Pulmonary artery endothelial cell (primary cell): ENCODE measurements at regions not wholly inside any gene's neighbourhood (a gene's known extent, or its start where the extent isn't known, plus 50 kb on each side); places are given as distances from the start of the nearest gene placed in this dataset.
"Not testable (repeated sequence)": the region's sequence is repeated elsewhere in the genome, so short reads cannot be mapped to it uniquely, and the experiment has no call there.

Experiments used
- DNase-seq: peaks from one replicate; pipeline ENCODE4 v3.0.0-alpha.2; 2011; ENCODE audit warnings: low read depth, low spot score

DNA sequence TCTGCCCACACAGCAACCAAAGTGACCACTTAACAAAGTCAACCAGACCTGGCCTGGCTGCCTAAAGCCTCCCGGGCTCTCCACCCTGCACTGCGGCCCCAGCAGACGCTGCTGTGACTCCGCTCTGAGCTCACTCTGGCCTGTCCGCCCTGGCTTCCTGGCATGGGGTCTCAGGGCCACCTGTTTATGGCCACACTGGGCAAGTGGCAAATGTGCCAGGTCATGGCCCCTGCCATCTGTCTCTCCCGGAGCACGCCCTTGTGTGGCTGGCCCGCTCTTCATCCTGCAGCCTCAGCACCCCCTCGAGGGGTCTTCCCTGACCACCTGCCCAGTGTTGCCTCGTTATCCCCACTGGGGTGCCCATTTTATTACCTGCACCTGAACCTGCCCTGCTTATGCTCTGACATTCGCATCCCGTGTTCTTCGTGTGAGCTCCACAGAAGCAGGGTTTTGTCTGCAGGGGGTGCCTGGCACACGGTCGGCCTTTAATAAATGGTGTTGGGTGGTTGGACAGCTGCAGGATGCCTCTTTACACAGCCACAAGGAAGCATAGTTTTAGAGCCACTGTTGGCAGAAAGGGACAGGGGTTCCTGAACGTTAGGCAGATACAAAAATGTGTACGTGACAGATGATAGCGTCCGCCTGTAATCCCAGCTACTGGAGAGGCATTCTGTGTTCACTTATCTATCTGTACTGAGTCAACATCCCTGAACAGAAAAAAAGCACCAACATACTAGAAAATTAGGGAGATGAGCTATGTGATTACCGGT, 785.6 kb downstream of the TBC1D22A start:
- no peak for DNase-seq

DNA sequence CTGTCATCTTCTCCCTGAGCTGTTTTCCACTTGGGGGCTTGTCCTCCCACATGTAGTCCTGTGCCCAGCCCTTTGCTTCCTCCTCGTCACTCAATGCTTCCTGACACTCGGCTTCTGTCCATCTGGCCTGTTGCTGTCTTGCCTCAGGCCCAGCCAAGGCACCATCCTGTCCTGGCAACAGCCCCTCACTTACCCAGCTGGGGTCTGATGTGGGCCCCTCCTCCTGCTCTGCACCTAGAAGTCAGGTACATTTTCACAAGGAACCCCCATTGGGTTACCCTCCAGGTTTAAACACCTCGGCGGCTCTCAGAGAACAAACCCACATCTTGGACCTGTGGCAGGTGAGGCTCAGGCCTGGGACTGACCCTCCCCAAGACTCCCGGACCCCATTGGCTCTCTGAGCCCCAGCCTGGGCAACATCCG, 784.8 kb downstream of the TBC1D22A start:
- no peak for DNase-seq

DNA sequence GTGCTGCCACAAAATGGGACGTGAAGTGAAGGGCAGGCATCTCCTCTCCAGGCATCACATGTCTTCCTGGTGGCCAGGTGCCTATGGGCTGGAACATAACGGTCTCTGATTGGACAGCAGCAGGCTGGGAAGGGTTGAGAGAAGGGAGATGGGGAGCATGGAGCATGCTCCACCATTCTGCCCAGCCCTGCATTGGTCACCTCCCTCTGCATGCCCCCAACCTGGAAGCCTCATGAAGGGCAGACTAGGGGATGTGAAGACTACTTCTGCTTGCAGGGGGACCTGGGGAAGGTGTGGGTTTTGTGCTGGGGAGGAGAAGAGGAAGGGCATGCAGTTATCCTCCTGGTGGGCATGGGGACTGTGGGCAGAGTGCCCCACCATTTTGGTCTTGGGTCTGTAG, 782.2 kb downstream of the TBC1D22A start:
- DNase-seq, result no peak

DNA sequence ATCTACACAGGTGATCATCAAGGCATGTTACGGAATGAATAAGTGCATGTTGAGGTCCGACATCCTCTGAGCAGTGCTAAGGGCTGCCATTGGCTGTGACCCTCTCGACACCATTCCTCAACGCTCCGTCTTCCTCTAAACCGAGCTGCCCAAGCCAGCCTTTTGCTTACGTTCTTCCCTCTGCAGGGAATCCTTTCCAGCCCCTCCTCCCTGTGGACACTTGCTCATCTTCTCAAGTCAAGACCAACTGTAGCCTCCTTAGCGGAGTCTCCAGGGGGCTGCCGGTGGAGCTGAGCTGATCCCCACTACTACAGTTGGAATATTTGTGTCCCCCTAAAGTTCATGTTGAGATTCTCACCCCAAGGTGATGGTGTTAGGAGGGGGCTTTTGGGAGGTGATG, 781.0 kb downstream of the TBC1D22A start:
- DNase-seq, result no peak

DNA sequence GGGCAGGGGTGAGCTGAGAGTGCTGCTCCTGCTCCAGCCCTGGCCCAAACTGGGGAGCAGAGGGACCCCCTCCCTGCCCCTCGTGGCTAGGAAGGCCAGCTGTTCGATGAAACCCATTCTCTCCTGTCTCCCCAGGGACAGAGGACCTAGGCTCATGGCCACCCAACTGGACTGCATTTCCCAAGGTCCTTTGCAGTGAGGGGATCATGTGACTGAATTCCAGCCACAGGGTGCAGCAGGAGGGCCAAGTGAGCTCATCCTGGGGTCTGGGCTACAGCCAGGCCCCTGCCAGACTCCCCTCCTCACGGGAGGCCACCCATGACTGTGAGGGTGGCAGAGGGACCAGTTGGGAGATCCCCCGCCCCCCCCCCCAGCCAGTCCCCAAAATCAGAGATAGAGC, 777.6 kb downstream of the TBC1D22A start:
- DNase-seq, result no peak

DNA sequence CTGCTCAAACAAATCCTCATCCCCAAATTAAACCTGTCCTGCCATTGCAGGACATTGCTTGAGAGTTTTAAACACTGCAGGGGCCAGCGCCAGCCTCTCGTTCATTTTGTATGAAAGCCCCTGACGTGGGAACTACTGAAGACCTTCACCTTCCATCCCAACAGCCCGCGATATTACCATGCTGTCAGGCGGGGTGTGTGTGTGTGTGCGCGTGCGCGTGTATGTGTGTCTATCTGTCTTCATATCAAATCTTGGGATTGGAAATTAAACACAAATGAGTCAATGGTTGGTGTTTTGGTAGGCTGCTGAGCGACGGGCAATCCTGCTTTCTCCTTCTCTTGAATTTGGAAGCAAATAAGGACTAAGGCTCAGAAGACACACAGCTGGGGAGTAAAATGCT, 776.9 kb downstream of the TBC1D22A start:
- no peak for DNase-seq

DNA sequence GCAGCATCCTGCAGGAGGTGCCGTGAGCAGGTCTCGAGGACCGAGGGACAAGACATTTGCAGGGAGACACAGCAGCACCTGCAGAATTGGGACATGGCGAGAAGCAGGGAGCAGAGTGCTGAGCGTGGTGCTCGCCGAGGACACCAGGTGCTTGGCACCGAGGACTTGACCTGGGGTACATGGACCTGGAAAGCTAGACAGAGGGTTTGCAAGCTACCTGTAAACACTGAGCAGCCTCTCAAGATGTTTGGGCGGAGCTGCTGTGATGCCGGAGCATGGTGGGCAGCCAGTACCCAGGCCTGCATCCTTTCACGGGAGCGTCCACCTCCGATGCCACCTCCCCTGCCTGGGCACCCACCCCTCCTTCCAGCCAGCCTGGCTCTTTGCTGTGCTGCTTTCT, 773.2 kb downstream of the TBC1D22A start:
- no peak for DNase-seq

DNA sequence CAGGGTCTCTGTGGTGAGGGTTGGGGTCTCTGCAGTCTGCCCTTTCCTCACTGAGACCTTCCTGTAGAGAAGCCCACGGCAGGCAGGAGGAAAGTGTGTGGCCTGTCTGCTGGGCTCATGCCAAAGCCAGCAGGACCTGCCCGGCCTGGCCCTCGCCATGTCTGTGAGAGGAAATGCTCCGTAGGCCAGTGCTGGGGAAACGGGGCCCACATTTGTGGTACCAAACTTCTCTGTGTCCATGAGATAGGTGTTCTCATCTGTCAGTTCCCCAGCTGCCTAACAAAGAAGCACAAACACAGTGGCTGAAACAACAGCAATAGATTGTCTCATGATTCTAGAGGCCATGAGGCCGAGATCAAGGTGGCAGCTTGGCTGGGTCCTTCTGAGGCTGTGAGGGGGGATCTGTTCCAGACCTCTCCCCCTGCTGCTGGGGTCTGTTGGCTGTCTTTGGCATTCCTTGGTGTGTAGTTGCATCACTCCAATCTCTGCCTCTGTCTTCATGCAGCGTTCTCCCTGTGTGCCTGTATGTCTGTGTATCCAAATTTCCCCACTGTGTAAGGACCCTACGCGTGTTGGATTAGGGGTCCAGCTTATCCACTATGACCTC, 772.5 kb downstream of the TBC1D22A start:
- DNase-seq, result no peak

DNA sequence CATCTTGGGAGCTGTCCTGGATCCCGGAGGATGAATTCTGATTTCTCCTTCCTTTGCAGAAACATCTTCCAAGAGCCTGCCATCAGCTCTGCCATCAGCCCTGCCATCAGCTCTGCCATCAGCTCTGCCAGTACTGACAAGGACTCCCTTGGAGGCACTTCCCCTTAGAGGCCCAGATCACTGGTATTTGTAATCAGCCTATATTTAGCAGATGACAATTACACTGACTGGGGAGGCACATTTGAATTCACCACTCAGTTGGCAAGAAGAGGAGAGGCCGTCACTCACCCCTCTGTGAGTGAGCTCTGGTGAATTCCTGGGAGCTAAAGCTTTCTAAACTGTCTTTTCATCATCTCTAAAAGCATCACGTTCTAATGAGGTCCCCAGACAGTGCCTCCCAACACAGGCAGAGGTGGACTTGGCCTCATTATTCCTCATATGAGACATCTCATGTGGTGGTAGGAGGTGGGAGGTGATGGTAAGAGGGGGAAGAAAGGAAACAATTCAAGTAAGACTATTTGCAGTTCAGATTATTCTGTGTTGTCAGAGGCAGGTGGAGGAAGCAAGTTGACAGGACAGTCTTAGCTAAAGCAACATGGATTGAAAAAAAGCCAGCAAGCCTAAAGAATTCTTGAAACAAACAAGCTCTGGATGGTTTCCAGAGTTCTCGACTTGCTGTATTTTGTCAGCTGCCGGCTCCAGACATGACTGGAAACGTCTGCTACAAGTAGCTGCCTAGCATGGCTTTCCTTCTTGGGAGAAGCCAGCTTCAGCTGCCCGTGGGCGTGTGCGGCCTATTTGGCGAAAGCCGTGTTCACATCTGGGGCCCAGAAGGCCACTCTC, 771.7 kb downstream of the TBC1D22A start:
- no peak for DNase-seq

DNA sequence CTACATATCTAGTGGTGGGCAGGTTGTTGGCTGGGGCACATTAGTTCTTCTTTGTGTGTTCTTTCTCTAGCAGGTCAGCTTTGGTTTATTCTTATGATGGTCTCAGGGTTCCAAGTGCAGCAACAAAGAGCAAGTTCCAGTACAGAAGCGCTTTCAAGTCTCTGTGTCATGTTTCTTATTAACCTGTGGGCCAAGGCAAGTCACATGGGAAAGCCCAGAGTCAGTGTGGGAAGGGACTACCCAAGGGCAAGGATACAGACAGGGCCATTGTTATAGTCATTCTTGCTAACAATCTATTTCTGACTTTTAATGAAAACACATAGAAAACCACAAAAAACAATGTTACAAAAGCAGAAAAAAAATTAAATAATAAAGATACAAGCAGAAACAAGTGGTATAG, 754.6 kb downstream of the TBC1D22A start:
- no peak for DNase-seq

DNA sequence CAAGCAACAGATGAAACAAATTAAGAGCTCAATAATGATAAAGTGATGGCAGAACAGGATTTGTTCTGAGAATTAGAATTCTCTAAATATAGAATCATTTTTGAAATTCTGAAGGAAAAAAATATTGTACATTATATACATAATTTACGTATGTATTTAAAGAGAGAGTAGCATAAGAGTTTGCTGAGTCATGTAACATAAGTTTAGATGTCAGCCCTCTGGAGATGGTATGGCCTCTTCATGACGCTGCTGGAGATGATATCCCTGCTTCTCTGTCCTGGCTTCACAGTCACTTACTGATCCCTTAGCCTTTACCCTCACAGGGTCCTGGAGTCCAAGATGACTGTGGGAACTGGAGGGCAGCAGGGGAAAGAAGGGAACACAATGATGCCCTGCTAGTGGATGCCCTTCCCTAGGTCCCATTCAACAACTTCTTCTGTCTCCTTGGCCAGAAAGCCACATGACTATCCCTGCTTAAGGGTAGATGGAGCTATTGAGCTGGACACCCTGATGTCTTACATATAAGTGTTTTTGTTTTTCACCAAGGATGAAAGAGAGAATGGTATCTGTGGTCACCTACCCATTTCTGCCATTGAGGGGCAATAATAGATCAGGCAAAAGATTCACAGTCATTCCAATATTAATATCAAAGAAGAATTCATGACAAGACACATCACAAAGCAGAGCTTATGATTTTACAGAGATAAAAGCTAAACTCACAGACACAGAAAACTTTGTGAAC, 753.1 kb downstream of the TBC1D22A start:
- no peak for DNase-seq

DNA sequence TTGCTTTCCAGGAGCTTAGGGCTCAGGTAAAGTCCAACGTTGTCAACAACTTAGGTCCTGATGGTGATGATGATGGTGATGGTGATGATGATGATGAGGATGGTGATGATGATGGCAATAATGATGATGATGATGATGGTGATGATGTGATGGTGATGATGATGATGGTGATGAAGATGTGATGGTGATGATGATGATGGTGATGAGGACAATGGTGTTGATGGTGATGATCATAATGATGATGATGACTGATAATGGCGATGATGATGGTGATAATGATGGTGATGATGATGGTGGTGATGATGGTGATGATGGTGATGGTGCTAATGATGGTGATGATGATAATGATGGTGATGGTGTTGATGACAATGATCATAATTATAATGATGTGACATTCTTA, 750.2 kb downstream of the TBC1D22A start:
- no peak for DNase-seq

DNA sequence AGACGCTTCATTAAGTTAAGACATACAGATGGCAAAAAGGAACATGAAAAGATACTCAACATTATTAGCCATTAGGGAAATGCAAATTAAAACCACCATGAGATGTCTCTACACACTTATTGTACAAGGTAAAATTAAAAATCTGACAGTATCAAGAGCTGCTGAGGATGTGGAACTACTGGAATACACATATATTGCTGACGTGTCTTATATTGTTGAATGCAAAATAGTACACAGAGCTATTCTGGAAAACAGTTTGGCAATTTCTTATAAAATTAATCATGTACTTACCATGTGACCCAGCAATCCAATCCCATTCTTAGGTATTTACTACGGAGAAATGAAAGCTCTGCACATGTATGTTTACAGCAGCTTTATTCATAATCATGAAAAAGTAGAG, 742.5 kb downstream of the TBC1D22A start:
- no peak for DNase-seq

DNA sequence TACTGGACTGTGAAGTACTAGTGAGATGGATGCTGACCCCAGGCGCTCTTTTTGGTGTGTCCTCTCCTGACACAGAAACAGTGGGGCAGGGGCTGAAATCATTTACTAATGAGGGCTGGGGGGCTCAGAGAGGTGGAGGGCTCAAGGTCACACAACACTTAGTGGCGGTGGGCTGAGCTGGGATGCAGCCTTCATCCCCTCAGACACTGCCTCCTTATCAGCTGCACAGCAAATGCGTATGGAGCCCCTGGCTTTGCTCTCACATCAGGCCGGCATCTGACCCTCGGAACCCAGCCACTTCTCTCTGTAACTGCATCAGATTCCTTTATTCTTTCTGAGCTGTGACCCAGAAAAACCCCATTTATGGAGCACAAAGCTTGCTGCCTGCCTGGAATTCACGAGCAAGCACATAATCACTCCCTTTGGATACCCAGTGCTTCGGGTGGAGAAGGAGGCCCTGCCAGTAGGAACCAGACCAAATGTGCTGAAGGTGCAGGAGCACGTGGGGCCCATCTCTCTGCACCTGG, 736.6 kb downstream of the TBC1D22A start:
- DNase-seq, result no peak

DNA sequence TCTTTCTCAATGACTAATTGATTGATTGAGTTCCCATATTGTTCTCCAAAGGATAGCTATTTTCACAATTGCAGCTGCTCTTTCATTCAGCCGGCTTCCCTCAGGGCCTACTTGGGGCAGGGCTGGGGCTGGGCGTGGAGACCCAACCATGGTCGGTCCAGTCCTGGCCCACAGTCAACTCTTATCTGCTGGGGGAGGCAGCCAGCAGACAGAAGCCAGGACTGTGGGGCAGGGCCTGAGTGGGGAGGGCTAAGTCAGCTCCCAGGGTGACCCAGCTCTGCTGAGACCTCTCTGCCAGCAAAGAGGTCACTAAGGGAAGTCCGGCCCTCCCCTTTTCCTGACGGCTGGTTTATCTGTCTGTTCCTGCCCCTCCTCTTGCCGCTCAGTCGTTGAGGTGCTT, 735.2 kb downstream of the TBC1D22A start:
- no peak for DNase-seq

DNA sequence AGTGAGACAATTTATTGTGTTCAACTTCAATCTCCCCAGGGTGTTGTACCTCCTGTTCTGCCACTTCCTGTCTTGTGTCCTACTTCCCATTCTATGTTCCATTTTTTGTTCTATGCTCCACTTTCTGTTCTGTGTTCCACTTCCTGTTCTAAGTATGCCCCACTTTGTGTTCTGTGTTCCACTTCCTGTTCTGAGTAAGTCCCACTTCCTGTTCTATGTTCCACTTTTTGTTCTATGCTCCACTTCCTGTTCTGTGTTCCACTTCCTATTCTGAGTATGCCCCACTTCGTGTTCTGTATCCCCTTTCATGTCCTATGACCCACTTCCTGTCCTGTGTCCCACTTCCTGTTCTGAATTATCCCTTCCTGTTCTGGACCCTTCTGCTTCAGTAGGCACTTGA, 732.7 kb downstream of the TBC1D22A start:
- DNase-seq, result no peak

DNA sequence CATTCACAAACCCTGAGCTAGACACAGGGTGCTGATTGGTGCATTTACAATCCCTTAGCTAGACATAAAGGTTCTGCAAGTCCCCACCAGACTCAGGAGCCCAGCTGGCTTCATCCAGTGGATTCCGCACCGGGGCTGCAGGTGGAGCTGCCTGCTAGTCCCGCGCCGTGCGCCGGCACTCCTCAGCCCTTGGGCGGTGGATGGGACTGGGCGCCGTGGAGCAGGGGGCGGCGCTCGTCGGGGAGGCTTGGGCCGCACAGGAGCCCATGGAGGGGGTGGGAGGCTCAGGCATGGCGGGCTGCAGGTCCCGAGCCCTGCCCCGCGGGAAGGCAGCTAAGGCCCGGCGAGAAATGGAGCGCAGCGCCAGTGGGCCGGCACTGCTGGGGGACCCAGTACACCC, 725.7 kb downstream of the TBC1D22A start:
- not testable (repeated sequence) for DNase-seq

DNA sequence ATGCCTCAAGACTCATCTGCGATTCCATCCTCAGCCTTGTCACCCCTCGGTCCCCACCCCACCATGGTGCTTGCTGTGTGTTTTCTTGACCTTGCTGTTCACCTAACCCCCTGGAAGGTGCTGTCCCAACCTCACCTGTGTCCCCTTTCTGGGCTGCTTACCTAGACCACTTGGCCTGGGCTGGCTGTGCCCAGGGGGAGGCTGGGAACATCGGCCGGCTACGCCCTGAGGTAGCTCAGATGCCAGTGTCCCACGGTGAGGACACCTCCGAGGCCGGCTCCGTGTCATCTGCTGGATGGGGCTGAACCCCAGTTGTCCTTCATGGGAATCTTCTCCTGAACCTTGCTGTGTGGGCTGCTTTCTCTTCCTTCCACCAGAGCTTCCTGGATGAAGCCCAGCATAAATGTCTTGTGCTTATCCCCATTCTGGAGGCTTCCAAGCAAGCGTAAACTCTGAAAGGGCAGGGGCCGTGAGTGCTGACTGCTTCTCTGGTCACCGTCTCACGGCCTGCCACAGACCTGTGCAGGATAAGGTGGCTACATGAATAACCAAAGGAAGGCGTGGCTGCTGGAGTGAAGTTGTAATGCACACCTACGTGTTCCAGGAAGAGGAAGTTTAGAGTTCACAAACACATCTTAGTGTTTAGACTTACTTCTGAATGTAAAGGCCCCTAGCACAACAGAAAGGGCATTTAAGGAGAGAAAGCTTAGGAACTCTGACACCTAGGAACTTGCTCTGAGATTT, 724.3 kb downstream of the TBC1D22A start:
- DNase-seq, result no peak

DNA sequence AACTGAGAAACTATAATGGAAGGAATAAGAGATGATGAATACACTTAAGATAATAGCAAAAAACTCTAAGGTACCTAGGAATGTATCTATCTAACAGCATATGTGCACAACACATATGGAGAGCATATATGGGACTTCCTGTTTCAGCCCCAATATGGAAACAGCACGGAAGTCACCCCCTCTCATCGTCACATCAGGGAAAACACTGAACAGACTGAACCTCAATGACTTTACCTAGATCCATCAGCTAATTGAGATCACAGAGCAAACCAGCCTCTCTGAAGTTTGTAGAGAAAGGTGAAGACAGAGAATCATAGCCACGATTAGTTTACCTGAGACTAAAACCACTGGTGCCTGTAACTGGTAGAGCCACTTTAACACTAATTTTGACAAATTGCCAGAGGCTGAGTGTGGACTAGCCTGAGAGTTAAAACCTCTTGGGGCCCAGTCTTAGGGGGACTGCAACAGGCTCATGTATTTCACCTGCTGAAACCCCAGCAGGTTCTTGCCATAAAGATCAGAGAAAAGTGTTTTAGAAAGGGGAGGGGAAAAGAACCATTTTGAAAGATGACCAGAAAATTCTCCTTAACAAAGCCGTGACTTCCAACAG, 722.6 kb downstream of the TBC1D22A start:
- no peak for DNase-seq

DNA sequence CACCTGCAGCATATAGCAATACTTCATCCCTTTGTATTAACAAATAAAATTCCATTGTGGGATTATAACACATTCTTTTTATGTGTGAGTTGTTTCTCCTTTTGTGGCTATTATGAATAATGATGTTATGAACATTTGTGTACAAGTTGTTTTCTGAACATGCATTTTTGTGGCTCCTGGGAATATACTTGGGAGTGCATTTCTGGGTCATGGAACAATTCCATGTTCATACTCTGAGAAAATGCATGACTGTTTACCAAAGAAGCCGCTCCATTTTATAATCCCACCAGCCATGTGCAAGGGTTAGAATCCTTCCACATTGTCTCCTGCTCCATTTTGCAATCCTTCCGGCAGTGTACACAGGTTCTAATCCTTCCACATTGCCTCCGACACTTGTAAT, 713.8 kb downstream of the TBC1D22A start:
- DNase-seq, result no peak
